ENCODE measurements at regions not wholly inside any gene's neighbourhood (a gene's known extent, or its start where the extent isn't known, plus 50 kb on each side); places are given as distances from the start of the nearest gene placed in this dataset.

DNA sequence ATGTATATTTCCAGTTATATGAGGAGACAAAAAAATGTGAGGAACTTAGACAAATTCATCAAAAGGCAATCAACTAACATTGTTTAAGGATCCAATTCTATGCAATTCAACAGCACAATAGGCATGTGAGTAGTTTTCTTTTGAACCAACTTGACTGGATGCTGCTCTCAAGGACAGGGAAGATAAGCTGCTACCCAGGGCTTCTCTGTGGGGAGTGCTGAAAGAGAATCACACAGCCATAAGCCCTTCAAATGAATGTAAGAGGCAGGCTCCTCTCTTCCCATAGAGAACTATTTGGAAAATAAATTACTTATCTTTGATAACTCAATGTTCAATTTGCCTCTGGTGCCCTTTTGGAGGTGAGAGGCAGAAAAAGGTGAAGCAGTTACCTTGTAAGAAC lies 1413.6 kb downstream of the PCDH7 start:
- DNase-seq, result no peak

DNA sequence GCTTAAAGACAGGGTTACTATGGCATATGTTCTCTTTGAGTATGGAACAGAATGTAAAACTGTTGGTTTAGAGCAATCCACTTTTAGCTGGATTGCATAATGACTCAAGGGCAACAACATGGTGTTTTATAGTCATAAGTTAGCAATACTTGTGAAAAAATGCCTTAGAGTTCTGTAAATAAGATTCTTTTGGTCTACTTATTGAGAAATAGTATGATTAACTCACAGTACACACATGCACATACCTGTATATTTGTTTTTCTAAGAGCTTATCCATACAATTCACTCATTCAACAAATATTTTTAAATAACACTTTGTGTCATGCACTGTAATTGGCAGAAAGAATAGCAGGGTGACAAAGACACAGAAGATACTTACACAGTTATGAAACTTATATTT lies 1415.5 kb downstream of the PCDH7 start:
- no peak for DNase-seq

- no peak for DNase-seq
These were observed 1416.1 kb downstream of the PCDH7 start for GRCh38 chr4:32136081-32136787.

GRCh38 chr4:32140636-32141035 lies 1420.5 kb downstream of the PCDH7 start:
- DNase-seq, result no peak

- no peak for DNase-seq
These were observed 1421.9 kb downstream of the PCDH7 start for GRCh38 chr4:32142075-32142474.

DNA sequence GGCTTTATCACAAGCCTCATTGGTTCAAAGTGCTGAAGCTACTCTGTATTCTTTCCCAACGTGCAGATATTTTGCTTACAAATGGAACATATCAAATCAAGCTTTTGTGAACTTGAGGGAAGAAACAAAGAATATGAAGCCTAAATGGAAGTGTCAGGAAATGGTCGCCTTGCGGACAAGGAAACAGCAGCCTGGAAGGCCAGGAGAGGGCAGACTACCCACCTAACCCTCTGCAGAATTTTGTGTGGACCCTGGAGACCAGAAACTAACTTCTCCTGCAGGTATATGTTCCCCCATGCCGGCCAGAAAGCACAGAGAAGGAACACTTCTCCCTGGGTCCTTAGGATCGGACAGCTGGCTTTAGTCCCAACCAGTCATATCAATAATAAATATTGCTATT lies 1425.8 kb downstream of the PCDH7 start:
- DNase-seq, result no peak

- no peak for DNase-seq
These were observed 1427.4 kb downstream of the PCDH7 start for GRCh38 chr4:32147446-32148085.

DNA sequence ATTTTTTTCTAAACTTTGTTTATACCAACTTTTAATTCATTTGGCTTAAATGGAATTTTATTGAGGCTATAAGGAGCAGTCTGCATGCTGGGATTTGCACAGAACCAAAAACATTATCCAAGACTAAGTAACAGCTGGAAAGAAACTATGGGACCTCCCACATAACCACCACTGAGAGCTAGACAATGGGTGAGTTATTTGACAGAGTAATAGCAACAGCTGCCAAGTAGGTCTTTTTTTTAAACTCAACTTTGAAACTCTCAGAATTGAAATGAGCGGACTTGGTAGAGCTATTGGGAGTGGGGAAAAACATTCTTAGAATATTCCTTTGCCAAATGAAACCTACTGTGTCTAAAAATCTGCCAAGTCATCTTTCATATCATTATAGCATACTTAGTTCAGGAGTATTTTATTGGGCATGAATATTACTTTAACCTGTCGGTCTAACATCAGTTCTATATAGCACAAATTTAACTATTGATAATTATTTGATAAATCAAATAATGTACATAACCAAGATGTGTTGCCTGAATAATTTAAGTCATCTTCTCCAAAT lies 1428.0 kb downstream of the PCDH7 start:
- no peak for DNase-seq

DNA sequence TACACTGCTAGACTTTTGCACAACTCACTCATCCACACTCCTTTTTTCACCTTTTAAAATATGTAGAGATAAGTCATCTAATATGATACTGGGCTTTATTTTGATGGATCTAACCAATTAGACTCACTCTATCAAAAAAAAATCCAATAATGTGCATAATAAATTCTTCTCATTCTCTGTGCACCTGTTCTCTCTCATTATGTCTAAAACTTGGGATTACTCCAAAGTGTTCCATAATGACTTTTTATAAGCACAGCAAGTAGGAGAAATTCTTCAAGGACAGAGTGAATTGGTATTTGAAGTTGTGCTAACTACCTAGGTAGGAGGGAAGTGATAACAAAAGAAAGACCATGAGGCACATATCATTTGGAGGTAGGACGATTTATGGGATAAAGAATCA lies 1438.8 kb downstream of the PCDH7 start:
- DNase-seq, result no peak

- DNase-seq, result no peak
These were observed 1441.2 kb downstream of the PCDH7 start for GRCh38 chr4:32161392-32161791.

DNA sequence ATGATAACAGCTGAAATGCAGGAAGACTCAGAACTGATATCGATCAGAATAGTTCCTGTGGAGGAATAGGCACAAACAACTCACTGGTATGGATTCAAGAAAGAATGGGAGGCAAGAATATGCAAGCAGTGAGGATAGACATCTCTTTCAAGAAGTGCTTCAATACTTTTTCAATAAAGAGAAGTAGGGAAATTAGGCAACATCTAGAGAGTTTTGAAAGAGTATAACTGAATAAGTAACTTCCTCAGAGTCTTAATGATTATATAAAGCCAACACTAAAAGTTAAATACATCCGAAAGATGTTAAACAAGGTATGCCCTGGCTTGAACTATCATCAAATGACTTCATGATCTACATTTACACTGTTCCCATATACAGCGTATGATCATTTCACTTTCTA lies 1443.0 kb downstream of the PCDH7 start:
- DNase-seq, result no peak

DNA sequence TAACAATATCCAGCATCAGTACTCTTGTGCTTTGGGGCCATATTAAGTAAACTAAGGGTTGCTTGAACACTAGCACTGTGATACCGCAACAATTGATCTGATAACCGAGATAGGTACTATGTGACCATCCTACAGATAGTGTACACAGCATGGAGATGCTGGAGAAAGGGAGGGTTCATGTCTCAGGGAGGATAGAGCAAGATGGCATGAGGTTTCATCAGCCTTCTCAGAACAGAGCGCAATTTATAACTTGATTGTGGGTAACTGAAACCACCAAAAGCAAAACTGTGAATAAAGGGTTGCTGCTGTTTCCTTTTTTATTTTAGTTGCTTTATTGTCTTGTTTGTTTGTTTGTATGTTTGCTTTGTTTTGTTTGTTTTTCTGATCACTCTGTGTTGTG lies 1449.7 kb downstream of the PCDH7 start:
- no peak for DNase-seq

GRCh38 chr4:32172086-32172485 lies 1451.9 kb downstream of the PCDH7 start:
- DNase-seq, result no peak

DNA sequence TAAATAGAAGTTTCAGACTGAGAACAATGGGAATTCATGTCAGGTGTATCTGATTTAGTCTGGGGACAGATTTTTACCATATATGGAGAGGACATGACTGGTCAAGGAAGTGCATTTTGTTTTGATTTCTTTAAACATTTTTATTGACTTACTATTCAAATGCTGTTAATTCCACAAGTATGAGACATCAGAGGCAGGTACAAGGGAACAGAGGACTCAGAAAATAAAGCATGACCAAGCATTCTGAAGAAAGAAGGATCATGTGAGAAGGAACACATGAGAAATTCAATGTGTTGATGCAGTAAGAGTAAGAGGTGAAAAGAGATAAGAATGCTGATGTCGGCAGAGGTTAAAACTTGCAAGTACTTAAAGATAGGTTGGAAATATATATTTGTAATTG lies 1452.6 kb downstream of the PCDH7 start:
- DNase-seq, result no peak

DNA sequence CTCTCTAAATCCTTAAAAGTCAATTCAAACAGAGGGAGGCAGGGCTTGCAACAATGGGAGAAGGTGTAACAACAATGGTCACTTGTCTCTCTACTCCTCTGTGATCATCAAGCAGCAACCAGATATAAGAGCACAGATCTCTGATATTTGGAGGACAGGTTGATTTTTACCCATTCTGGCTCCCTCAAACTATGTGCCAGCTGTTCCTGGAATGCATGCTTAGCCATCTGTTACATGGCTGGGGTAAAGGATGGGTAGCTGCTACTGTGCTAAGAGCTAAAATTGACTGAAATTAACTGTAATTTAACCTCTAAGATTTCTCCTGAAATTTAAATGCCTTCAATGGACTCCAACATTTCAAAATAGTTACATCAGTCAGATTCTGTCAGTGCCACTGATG lies 1459.9 kb downstream of the PCDH7 start:
- no peak for DNase-seq

GRCh38 chr4:32184186-32184585 lies 1464.0 kb downstream of the PCDH7 start:
- no peak for DNase-seq

GRCh38 chr4:32189130-32189529 lies 1469.0 kb downstream of the PCDH7 start:
- DNase-seq, result no peak

DNA sequence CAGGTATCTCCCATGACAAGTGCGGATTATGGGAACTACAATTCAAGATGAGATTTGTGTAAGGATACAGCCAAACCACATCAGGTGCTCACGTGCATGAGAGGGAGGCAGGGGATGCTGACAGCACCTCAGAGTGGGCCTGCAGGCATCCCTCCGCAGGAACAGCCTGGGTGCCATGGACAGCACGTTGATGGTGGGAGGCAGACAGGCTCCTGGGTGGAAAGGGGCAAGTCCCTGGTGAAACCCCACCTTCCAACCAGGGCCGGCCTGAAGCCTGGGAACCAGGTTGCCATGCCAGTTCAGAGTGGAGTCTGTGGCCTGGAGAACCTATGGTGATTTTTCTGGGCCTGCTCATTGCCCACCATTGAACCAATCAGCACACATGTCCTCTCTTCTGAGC lies 1469.6 kb downstream of the PCDH7 start:
- DNase-seq, result no peak

DNA sequence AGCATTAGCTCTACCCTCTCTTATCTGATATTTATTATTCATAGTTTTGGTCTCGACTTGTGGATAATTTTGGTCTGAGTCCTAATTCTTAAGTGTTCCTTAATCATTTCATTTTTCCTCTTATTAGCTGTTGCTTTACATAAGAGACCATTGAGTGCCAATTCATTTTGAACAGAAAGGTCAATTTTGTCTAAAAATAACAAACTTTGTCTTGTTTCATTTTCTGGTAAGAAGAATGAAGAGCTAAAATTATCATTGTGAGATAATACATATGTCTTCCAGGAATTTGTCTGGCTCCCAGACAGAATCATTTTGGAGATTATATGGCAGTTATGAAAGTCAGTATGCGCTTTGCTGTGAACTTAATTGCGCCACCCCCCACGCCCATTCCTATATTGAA lies 1471.8 kb downstream of the PCDH7 start:
- no peak for DNase-seq

DNA sequence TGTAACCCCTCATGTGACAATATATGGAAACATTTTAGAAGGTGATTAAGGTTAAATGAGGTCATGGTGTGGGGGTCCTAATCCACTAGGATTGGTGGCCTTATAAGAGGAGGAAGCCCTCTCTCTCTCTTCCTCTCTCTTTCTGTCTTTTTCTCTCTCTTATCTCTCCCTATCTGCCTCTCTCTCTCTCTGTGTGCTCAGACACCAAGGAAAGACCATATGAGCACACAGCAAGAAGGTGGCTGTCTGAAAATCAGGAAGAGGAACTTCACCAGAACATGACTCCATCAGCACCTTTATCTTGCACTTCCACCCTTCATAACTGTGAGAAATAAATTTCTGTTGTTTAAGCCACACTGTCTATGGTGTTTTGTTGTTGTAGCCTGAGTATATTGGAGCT lies 1472.2 kb downstream of the PCDH7 start:
- no peak for DNase-seq

GRCh38 chr4:32192991-32193390 lies 1472.8 kb downstream of the PCDH7 start:
- DNase-seq, result no peak

- DNase-seq, result no peak
These were observed 1477.0 kb downstream of the PCDH7 start for GRCh38 chr4:32196950-32197688.
